IMR-90 (cell line): ENCODE measurements at regions not wholly inside any gene's neighbourhood (a gene's known extent, or its start where the extent isn't known, plus 50 kb on each side); places are given as distances from the start of the nearest gene placed in this dataset.

ENCODE experiments used
- ATAC-seq: fragments of 200-7000 bp; cut with Tn5 transposase; 2 replicates; pipeline ENCODE4 v1.9.1; 2020; ENCODE audit warnings: low read depth, mild to moderate bottlenecking, moderate library complexity
- BruUV-seq: library from RNA; stranded (reverse); fragments of 400-500 nt; replicated peaks from 2 replicates; lab custom pipeline; 2021; lab: Mats Ljungman, UMichigan
- CTCF ChIA-PET: fragments of 300-600 bp; formaldehyde crosslinking; extraction: SDS; loops from one replicate; lab custom pipeline; 2021; ENCODE audit warnings: antibody characterized with exemption; lab: Yijun Ruan, JAX
- POLR2A ChIA-PET: fragments of 300-600 bp; sonication (Branson Sonifier 250); formaldehyde crosslinking; loops from one replicate; lab custom pipeline; 2022; ENCODE audit warnings: antibody characterized with exemption; ENCODE audit not compliant: unreplicated experiment; lab: Charles Lee
- DNase-seq: peaks from one replicate; pipeline ENCODE4 v3.0.0; 2013
- H2AFZ ChIP-seq: replicated peaks from 2 replicates; pipeline ENCODE3; 2013; ENCODE audit warnings: low read length, mild to moderate bottlenecking; ENCODE audit not compliant: poor library complexity
- H2AK5ac ChIP-seq: 2 replicates; pipeline ENCODE4 v1.6.1; 2013; ENCODE audit warnings: low read depth, low read length, inconsistent platforms
- H2AK9ac ChIP-seq: replicated peaks from 2 replicates; pipeline ENCODE3; 2013; ENCODE audit warnings: mild to moderate bottlenecking, low read depth, low read length, moderate library complexity; ENCODE audit not compliant: poor library complexity
- H2BK120ac ChIP-seq: 2 replicates; pipeline ENCODE4 v1.6.1; 2013; ENCODE audit warnings: low read depth, low read length, inconsistent platforms
- H2BK15ac ChIP-seq: 3 replicates; pipeline ENCODE4 v1.6.1; 2013; ENCODE audit warnings: low read depth, low read length, inconsistent platforms
- H2BK20ac ChIP-seq: 2 replicates; pipeline ENCODE4 v1.6.1; 2013; ENCODE audit warnings: low read depth, mild to moderate bottlenecking, inconsistent platforms, low read length, moderate library complexity
- H2BK5ac ChIP-seq: 2 replicates; pipeline ENCODE4 v1.6.1; 2013; ENCODE audit warnings: mild to moderate bottlenecking, low read depth, low read length, inconsistent platforms; ENCODE audit not compliant: poor library complexity, severe bottlenecking
- H3K14ac ChIP-seq: replicated peaks from 2 replicates; pipeline ENCODE4 v1.6.1; 2013; ENCODE audit warnings: low read depth, low read length, inconsistent platforms
- H3K18ac ChIP-seq: 2 replicates; pipeline ENCODE4 v1.6.1; 2013; ENCODE audit warnings: low read depth, low read length, control low read depth
- H3K23ac ChIP-seq: 2 replicates; pipeline ENCODE4 v1.6.1; 2013; ENCODE audit warnings: low read depth, low read length, inconsistent platforms
- H3K27ac ChIP-seq: 2 replicates; pipeline ENCODE4 v1.5.1; 2013; ENCODE audit warnings: mild to moderate bottlenecking, control low read depth, low read length; ENCODE audit not compliant: insufficient read depth
- H3K27me3 ChIP-seq: 2 replicates; pipeline ENCODE4 v1.6.1; 2013; ENCODE audit warnings: low read length; ENCODE audit not compliant: control insufficient read depth, insufficient read depth
- H3K36me3 ChIP-seq: 2 replicates; pipeline ENCODE4 v1.6.1; 2013; ENCODE audit warnings: low read length, mixed read lengths; ENCODE audit not compliant: control insufficient read depth, insufficient read depth
- H3K4ac ChIP-seq: 2 replicates; pipeline ENCODE4 v1.6.1; 2013; ENCODE audit warnings: low read depth, low read length, inconsistent platforms
- H3K4me1 ChIP-seq: 2 replicates; pipeline ENCODE4 v1.6.1; 2013; ENCODE audit warnings: low read length, mixed read lengths; ENCODE audit not compliant: control insufficient read depth, insufficient read depth
- H3K4me2 ChIP-seq: 2 replicates; pipeline ENCODE4 v1.6.1; 2013; ENCODE audit warnings: low read depth, mild to moderate bottlenecking, control low read depth, low read length, moderate library complexity
- H3K4me3 ChIP-seq: 2 replicates; pipeline ENCODE4 v1.5.1; 2013; ENCODE audit warnings: low read depth, mild to moderate bottlenecking, control low read depth, low read length, moderate library complexity; ENCODE audit not compliant: insufficient read depth
- H3K56ac ChIP-seq: 2 replicates; pipeline ENCODE4 v1.6.1; 2013; ENCODE audit warnings: low read length, inconsistent platforms; ENCODE audit not compliant: insufficient read depth; ENCODE audit errors: extremely low read depth
- H3K79me1 ChIP-seq, 2 experiments: 2 replicates each; pipeline ENCODE4 v1.6.1; 2013; ENCODE audit warnings: low read length in 2 of 2, inconsistent platforms in 1 of 2, low read depth in 1 of 2
- H3K9ac ChIP-seq: 2 replicates; pipeline ENCODE4 v1.6.1; 2013; ENCODE audit warnings: low read depth, low read length, control low read depth
- H3K9me1 ChIP-seq: 2 replicates; pipeline ENCODE4 v1.6.1; 2013; ENCODE audit warnings: low read length, inconsistent platforms; ENCODE audit not compliant: insufficient read depth
- H3K9me3 ChIP-seq: 2 replicates; pipeline ENCODE4 v1.6.1; 2013; ENCODE audit warnings: low read length; ENCODE audit not compliant: control insufficient read depth, insufficient read depth
- H4K20me1 ChIP-seq: 2 replicates; pipeline ENCODE4 v1.6.1; 2013; ENCODE audit warnings: low read length, inconsistent platforms; ENCODE audit not compliant: insufficient read depth
- H4K5ac ChIP-seq: 2 replicates; pipeline ENCODE4 v1.6.1; 2013; ENCODE audit warnings: mild to moderate bottlenecking, low read depth, low read length, control low read depth
- H4K8ac ChIP-seq, 2 experiments: 2 replicates each; pipeline ENCODE4 v1.6.1; 2013; ENCODE audit warnings: low read depth in 2 of 2, low read length in 2 of 2, control low read depth in 1 of 2, inconsistent platforms in 1 of 2
- H4K91ac ChIP-seq: 2 replicates; pipeline ENCODE4 v1.6.1; 2013; ENCODE audit warnings: low read depth, low read length, inconsistent platforms; ENCODE audit not compliant: insufficient read depth
- BHLHE40 ChIP-seq: fragments of 150-350 bp; IDR thresholded peaks from 2 replicates; pipeline ENCODE4 v1.6.1; 2016; ENCODE audit warnings: mild to moderate bottlenecking, low read depth, low read length
- MAFK ChIP-seq: IDR thresholded peaks from 2 replicates; pipeline ENCODE4 v1.6.1; 2012; ENCODE audit warnings: low read depth, low read length, improper control_type of control experiment
- MAZ ChIP-seq: IDR thresholded peaks from 2 replicates; pipeline ENCODE4 v1.6.1; 2012; ENCODE audit warnings: low read depth, mild to moderate bottlenecking, low read length, improper control_type of control experiment, moderate library complexity, borderline replicate concordance
- MXI1 ChIP-seq: IDR thresholded peaks from 2 replicates; pipeline ENCODE4 v1.6.1; 2012; ENCODE audit warnings: low read depth, mild to moderate bottlenecking, low read length, moderate library complexity, borderline replicate concordance
- NFE2L2 ChIP-seq: fragments of 150-350 bp; IDR thresholded peaks from 2 replicates; pipeline ENCODE4 v1.6.1; 2016; ENCODE audit warnings: low read depth, mild to moderate bottlenecking, low read length
- POLR2A ChIP-seq: IDR thresholded peaks from 2 replicates; pipeline ENCODE4 v1.6.1; 2012; ENCODE audit warnings: mild to moderate bottlenecking, low read depth, low read length
- RAD21 ChIP-seq: IDR thresholded peaks from 2 replicates; pipeline ENCODE4 v1.6.1; 2012; ENCODE audit warnings: low read length, improper control_type of control experiment
- RCOR1 ChIP-seq: IDR thresholded peaks from 2 replicates; pipeline ENCODE4 v1.6.1; 2012; ENCODE audit warnings: mild to moderate bottlenecking, low read length, improper control_type of control experiment; ENCODE audit not compliant: insufficient replicate concordance
- RFX5 ChIP-seq: IDR thresholded peaks from 2 replicates; pipeline ENCODE4 v1.8.0; 2012; ENCODE audit warnings: low read depth, mild to moderate bottlenecking, low read length, moderate library complexity
- SMC3 ChIP-seq: fragments of 150-350 bp; IDR thresholded peaks from 2 replicates; pipeline ENCODE4 v1.6.1; 2016; ENCODE audit warnings: low read depth, mild to moderate bottlenecking, antibody characterized with exemption, low read length, moderate library complexity
- WGBS, 2 experiments: methylation state at CpG; one replicate each; pipeline versions ENCODE4 v1.1.5 to v1.1.7; 2013; ENCODE audit warnings: missing lambda C conversion rate in 2 of 2; ENCODE audit not compliant: insufficient read length in 1 of 2; ENCODE audit errors: extremely low coverage in 2 of 2; 5-methylcytosine and 5-hydroxymethylcytosine counted together
- dilution Hi-C: fragments of 300-500 bp; cut with HindIII; formaldehyde crosslinking; loops from one replicate; pipeline ENCODE4 v1.14.3; 2018; ENCODE audit warnings: low sequenced_read_pairs; ENCODE audit not compliant: unreplicated experiment
- in situ Hi-C: fragments of 300-500 bp; cut with MboI; formaldehyde crosslinking; loops from 3 replicates; pipeline ENCODE4 v1.14.3; 2019; ENCODE audit warnings: low sequenced_read_pairs, inconsistent platforms, mixed read lengths
- intact Hi-C: fragments of 100-400 bp; cut with micrococcal nuclease; formaldehyde crosslinking; loops from 2 replicates; pipeline ENCODE4 v1.10.0; 2022

DNA sequence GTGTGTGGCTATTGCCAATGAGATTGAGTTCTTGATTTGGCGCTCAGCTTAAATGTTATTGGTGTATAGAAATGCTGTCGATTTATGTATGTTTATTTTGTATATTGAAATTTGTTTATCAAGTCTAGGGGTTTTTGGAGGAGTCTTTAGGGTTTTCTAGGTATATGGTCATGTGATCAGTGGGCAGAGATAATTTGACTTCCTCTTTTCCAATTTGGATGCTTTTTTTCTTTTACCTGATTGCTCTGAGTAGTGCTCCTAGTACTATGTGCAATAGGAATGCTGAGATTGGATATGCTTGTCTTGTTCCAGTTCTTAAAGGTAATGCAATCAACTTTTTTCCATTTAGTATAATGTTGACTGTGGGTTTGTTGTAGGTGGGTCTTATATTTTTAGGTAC is 99.8 kb upstream of the PMCH start:
- H3K23ac ChIP-seq, result no peak overlapping the region
- no peaks in the 10 kb centered on the region for H3K9me3 ChIP-seq
- dilution Hi-C loops (no loop called here), in situ Hi-C loops (no loop called here), intact Hi-C loops (loop anchor here (5.0 kb wide), 1 partner anchor 245 kb away; no protein-coding TSS in a partner anchor)
- no peak for DNase-seq
- no peak overlapping the region for H2BK5ac ChIP-seq
- no peaks in the 10 kb centered on the region for H3K36me3 ChIP-seq
- H2AK5ac ChIP-seq, result no peak overlapping the region
- H3K79me1 ChIP-seq, result no peaks in the 10 kb centered on the region
- no peak for ATAC-seq
- H3K9ac ChIP-seq, result no peak overlapping the region
- WGBS, 2 experiments, result 100% methylated on average over 1 of the region's 2 CpGs; no CpG with 5 or more reads in 1 of the 2 experiments
- BruUV-seq, result no TSS peak
- no peak overlapping the region for H2AK9ac ChIP-seq
- no peak overlapping the region for H2AFZ ChIP-seq
- POLR2A ChIA-PET, result no interaction called here
- no peak overlapping the region for H3K4me2 ChIP-seq
- no peak overlapping the region for H3K14ac ChIP-seq
- H4K5ac ChIP-seq, result no peak overlapping the region
- no peak overlapping the region for H3K4ac ChIP-seq
- H4K8ac ChIP-seq, result no peak overlapping the region
- no peak overlapping the region for H3K56ac ChIP-seq
- CTCF ChIA-PET, result no interaction called here
- TF ChIP-seq SMC3 (no peak), MAZ (no peak), RAD21 (no peak), RCOR1 (no peak), MXI1 (no peak), NFE2L2 (no peak), BHLHE40 (no peak), MAFK (no peak), POLR2A (no peak), RFX5 (no peak)
- no peak overlapping the region for H4K91ac ChIP-seq
- no peak overlapping the region for H2BK15ac ChIP-seq
- H3K27me3 ChIP-seq, result no peaks in the 10 kb centered on the region
- H3K4me3 ChIP-seq, result no peak overlapping the region
- no peak overlapping the region for H2BK120ac ChIP-seq
- H3K9me1 ChIP-seq, result no peaks in the 10 kb centered on the region
- no peaks in the 10 kb centered on the region for H3K4me1 ChIP-seq
- no peak overlapping the region for H3K18ac ChIP-seq
- no peaks in the 10 kb centered on the region for H4K20me1 ChIP-seq
- H3K27ac ChIP-seq, result no peak overlapping the region
- no peak overlapping the region for H2BK20ac ChIP-seq
